Fibroblast of the aortic adventitia (primary cell): ENCODE measurements at regions not wholly inside any gene's neighbourhood (a gene's known extent, or its start where the extent isn't known, plus 50 kb on each side); places are given as distances from the start of the nearest gene placed in this dataset.

Source experiments
- DNase-seq: peaks from one replicate; pipeline ENCODE4 v3.0.0-alpha.2; 2010; ENCODE audit warnings: low read depth
- H3K4me3 ChIP-seq: 2 replicates; pipeline ENCODE4 v1.5.1; 2011; ENCODE audit warnings: low read depth, mild to moderate bottlenecking, control low read depth, low read length, moderate library complexity
- CTCF ChIP-seq: IDR thresholded peaks from 2 replicates; pipeline ENCODE4 v1.5.1; 2011; ENCODE audit warnings: mild to moderate bottlenecking, low read length, control low read depth, inconsistent platforms; ENCODE audit not compliant: insufficient read depth

DNA sequence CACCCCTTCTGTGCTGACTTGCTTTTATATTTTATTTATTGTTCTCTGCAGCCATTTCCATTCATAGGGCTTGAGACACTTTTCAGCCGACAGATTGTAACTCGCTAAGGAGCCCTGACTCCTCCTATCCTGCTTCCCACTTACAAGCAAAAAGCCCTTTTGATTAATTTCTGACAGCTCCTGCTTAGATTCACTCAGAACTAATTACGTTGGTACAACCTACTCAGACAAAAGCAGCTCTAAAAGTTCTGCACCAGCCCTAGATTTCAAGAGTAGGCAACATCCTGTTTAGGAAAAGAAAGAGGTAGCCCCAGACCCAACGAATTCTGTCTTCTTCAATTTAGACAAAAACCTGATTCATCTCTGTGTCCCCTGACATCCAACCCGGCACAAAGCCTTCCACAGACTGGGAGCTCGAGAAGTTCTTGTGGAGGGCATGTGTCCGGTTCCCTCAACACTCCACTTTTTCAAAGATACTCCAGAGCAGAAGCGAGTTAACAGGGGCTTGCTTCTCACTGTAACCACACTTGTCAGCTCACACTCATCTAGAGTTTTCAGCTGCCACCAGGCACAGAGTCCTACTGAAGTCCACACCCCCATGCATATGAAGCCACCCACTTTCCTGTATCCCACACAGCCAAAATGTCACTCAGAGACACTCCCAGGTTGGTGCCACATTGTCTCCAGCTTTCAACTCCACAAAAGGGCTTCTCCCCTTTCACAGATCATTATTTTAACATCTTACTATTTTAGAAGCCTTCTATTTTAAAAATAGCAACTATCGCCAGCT is 113.6 kb upstream of the NFE2L3 start:
- TF ChIP-seq CTCF = no peak
- no peak overlapping the region for H3K4me3 ChIP-seq
- no peak for DNase-seq

GRCh38 chr7:26040085-26040484 is 111.9 kb upstream of the NFE2L3 start:
- DNase-seq = no peak
- no peak overlapping the region for H3K4me3 ChIP-seq

GRCh38 chr7:26042237-26042636 is 109.8 kb upstream of the NFE2L3 start:
- H3K4me3 ChIP-seq = no peak overlapping the region
- DNase-seq = no peak
- no peak for TF ChIP-seq CTCF

More at GRCh38 chr7:26040085-26040484, 111.9 kb upstream of the NFE2L3 start:
- no peak for TF ChIP-seq CTCF

- no peak overlapping the region for H3K4me3 ChIP-seq
- DNase-seq = no peak
- no peak for TF ChIP-seq CTCF
Measured at GRCh38 chr7:26043801-26044200, 108.2 kb upstream of the NFE2L3 start.

DNA sequence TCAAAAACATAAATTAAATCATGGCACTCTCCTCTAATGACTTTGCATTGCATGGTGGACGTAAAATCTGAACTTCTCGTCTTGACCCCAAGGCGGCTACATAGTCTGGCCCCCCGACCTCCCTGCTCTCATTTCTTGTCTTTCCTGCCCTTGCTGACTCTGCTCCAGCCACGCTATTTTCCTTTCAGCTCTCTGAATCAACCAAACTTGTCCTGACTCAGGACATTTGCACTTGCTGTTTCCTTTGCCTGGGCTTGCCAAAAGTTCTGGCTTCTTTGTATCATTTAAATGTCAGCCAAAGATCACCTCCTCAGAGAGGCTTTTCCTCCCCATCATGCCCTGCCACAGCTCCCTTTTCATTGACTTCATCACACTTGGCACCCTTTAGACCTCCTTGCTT is 107.7 kb upstream of the NFE2L3 start:
- no peak for DNase-seq
- no peak for TF ChIP-seq CTCF

GRCh38 chr7:26046150-26046549 is 105.8 kb upstream of the NFE2L3 start:
- no peak overlapping the region for H3K4me3 ChIP-seq
- TF ChIP-seq CTCF = no peak
- no peak for DNase-seq

More for the DNA sequence above, 107.7 kb upstream of the NFE2L3 start:
- no peak overlapping the region for H3K4me3 ChIP-seq

- TF ChIP-seq CTCF = no peak
- no peak overlapping the region for H3K4me3 ChIP-seq
- DNase-seq = no peak
Measured at GRCh38 chr7:26046878-26047277, 105.1 kb upstream of the NFE2L3 start.
